Trophoblast cell (in vitro differentiated cells and primary cell): ENCODE measurements at regions not wholly inside any gene's neighbourhood (a gene's known extent, or its start where the extent isn't known, plus 50 kb on each side); places are given as distances from the start of the nearest gene placed in this dataset.

Source experiments
- DNase-seq, 2 donors: peaks; one replicate each; pipeline ENCODE4 v3.0.0-alpha.2; 2016
- H2AFZ ChIP-seq: 2 replicates; pipeline ENCODE4 v1.6.1; 2013; ENCODE audit warnings: low read length, moderate library complexity, mild to moderate bottlenecking; ENCODE audit not compliant: insufficient read depth, poor library complexity
- H2AK5ac ChIP-seq: 2 replicates; pipeline ENCODE4 v1.6.1; 2013; ENCODE audit warnings: mild to moderate bottlenecking, low read length
- H2BK120ac ChIP-seq: 2 replicates; pipeline ENCODE4 v1.6.1; 2013; ENCODE audit warnings: low read length, mild to moderate bottlenecking, moderate library complexity; ENCODE audit not compliant: insufficient read depth, poor library complexity
- H2BK12ac ChIP-seq: 2 replicates; pipeline ENCODE4 v1.6.1; 2013; ENCODE audit warnings: mild to moderate bottlenecking, low read length, moderate library complexity
- H2BK5ac ChIP-seq: 2 replicates; pipeline ENCODE4 v1.6.1; 2013; ENCODE audit warnings: low read length, low read depth, moderate library complexity, mild to moderate bottlenecking; ENCODE audit not compliant: poor library complexity
- H3K14ac ChIP-seq: 2 replicates; pipeline ENCODE4 v1.6.1; 2013; ENCODE audit warnings: mild to moderate bottlenecking, low read length
- H3K18ac ChIP-seq: 2 replicates; pipeline ENCODE4 v1.6.1; 2013; ENCODE audit warnings: mild to moderate bottlenecking, low read length
- H3K23ac ChIP-seq: 2 replicates; pipeline ENCODE4 v1.6.1; 2013; ENCODE audit warnings: low read length
- H3K27ac ChIP-seq: 2 replicates; pipeline ENCODE4 v1.5.1; 2013; ENCODE audit warnings: low read depth, mild to moderate bottlenecking, inconsistent platforms, low read length, moderate library complexity
- H3K27me3 ChIP-seq: 2 replicates; pipeline ENCODE4 v1.6.1; 2013; ENCODE audit warnings: inconsistent platforms, mild to moderate bottlenecking, low read length, moderate library complexity; ENCODE audit not compliant: insufficient read depth
- H3K36me3 ChIP-seq, 2 experiments: 1 replicate in 1 of 2; 2 replicates in 1 of 2; pipeline ENCODE4 v1.6.1; 2013; ENCODE audit warnings: low read length in 2 of 2, mild to moderate bottlenecking in 2 of 2, moderate library complexity in 1 of 2; ENCODE audit not compliant: insufficient read depth in 2 of 2, control insufficient read depth in 1 of 2
- H3K4ac ChIP-seq: 2 replicates; pipeline ENCODE4 v1.6.1; 2013; ENCODE audit warnings: low read depth, mild to moderate bottlenecking, low read length, moderate library complexity
- H3K4me1 ChIP-seq, 2 experiments: 1 replicate in 1 of 2; 2 replicates in 1 of 2; pipeline ENCODE4 v1.6.1; 2013; ENCODE audit warnings: low read length in 2 of 2, mild to moderate bottlenecking in 2 of 2, moderate library complexity in 1 of 2; ENCODE audit not compliant: insufficient read depth in 2 of 2, control insufficient read depth in 1 of 2
- H3K4me2 ChIP-seq: 2 replicates; pipeline ENCODE4 v1.6.1; 2013; ENCODE audit warnings: inconsistent platforms, mild to moderate bottlenecking, low read length, moderate library complexity
- H3K4me3 ChIP-seq: 2 replicates; pipeline ENCODE4 v1.5.1; 2013; ENCODE audit warnings: mild to moderate bottlenecking, low read depth, low read length, inconsistent platforms
- H3K79me1 ChIP-seq: one replicate; pipeline ENCODE4 v1.6.1; 2013; ENCODE audit warnings: low read length
- H3K79me2 ChIP-seq: 2 replicates; pipeline ENCODE4 v1.6.1; 2013; ENCODE audit warnings: low read length, mild to moderate bottlenecking; ENCODE audit not compliant: control insufficient read depth, insufficient read depth, poor library complexity
- H3K9ac ChIP-seq: 2 replicates; pipeline ENCODE4 v1.6.1; 2013; ENCODE audit warnings: mild to moderate bottlenecking, low read length
- H3K9me3 ChIP-seq: 2 replicates; pipeline ENCODE4 v1.6.1; 2013; ENCODE audit warnings: low read depth, mild to moderate bottlenecking, control low read depth, inconsistent platforms, low read length; ENCODE audit not compliant: insufficient read depth
- H4K12ac ChIP-seq: 2 replicates; pipeline ENCODE4 v1.6.1; 2013; ENCODE audit warnings: low read depth, mild to moderate bottlenecking, low read length, moderate library complexity
- H4K8ac ChIP-seq: 2 replicates; pipeline ENCODE4 v1.6.1; 2013; ENCODE audit warnings: low read depth, mild to moderate bottlenecking, low read length, moderate library complexity
- H4K91ac ChIP-seq: one replicate; pipeline ENCODE4 v1.6.1; 2013; ENCODE audit warnings: low read depth, mild to moderate bottlenecking, low read length, moderate library complexity
- WGBS: extraction: QIAGEN DNeasy Blood & Tissue Kit; methylation state at CpG from one replicate; pipeline ENCODE4 v1.1.7; 2013; ENCODE audit warnings: missing lambda C conversion rate; ENCODE audit not compliant: insufficient read length, insufficient coverage; ENCODE audit errors: extremely low coverage; 5-methylcytosine and 5-hydroxymethylcytosine counted together

GRCh38 chr10:36388166-36388565 is 737.2 kb upstream of the ANKRD30A start:
- H3K4me3 ChIP-seq, result no peak overlapping the region
- no peaks in the 10 kb centered on the region for H3K27me3 ChIP-seq
- no peaks in the 10 kb centered on the region for H3K79me2 ChIP-seq

GRCh38 chr10:36385693-36386092 is 739.7 kb upstream of the ANKRD30A start:
- Histone ChIP-seq H4K91ac (no peak overlapping the region), H2BK120ac (no peak overlapping the region), H2AFZ (no peak overlapping the region), H3K9ac (no peak overlapping the region), H3K79me2 (no peaks in the 10 kb centered on the region), H3K4me2 (no peak overlapping the region), H2AK5ac (no peak overlapping the region), H4K8ac (no peak overlapping the region), H3K4ac (no peak overlapping the region), H3K9me3 (peaks cover 2% of the 10 kb centered on the region), H3K4me3 (no peak overlapping the region), H4K12ac (no peak overlapping the region), H3K14ac (no peak overlapping the region), H3K27ac (no peak overlapping the region), H2BK5ac (no peak overlapping the region), H3K23ac (no peak overlapping the region), H3K27me3 (no peaks in the 10 kb centered on the region), H2BK12ac (no peak overlapping the region), H3K4me1 (no peaks in the 10 kb centered on the region), H3K36me3 (no peaks in the 10 kb centered on the region), H3K18ac (no peak overlapping the region), H3K79me1 (no peaks in the 10 kb centered on the region)
- DNase-seq, result no peak
- no CpG with 5 or more reads among the region's 9 CpGs for WGBS

More at GRCh38 chr10:36388166-36388565, 737.2 kb upstream of the ANKRD30A start:
- DNase-seq, result peak; percentile 50 to 81
- Histone ChIP-seq H2BK12ac (no peak overlapping the region), H3K4me2 (no peak overlapping the region), H3K27ac (no peak overlapping the region), H2BK120ac (no peak overlapping the region), H4K8ac (no peak overlapping the region), H3K4ac (no peak overlapping the region), H2BK5ac (no peak overlapping the region), H2AK5ac (no peak overlapping the region), H3K9ac (no peak overlapping the region), H3K14ac (no peak overlapping the region), H3K79me1 (no peaks in the 10 kb centered on the region), H3K9me3 (no peaks in the 10 kb centered on the region), H3K4me1 (no peaks in the 10 kb centered on the region), H4K91ac (no peak overlapping the region), H4K12ac (no peak overlapping the region), H3K18ac (no peak overlapping the region), H3K23ac (no peak overlapping the region), H3K36me3 (no peaks in the 10 kb centered on the region), H2AFZ (no peak overlapping the region)
- WGBS, result no CpG with 5 or more reads among the region's 3 CpGs

GRCh38 chr10:36383349-36383748 is 741.3 kb upstream of the FZD8 start:
- Histone ChIP-seq H2AFZ (no peak overlapping the region), H3K36me3 (no peaks in the 10 kb centered on the region), H2BK12ac (no peak overlapping the region), H4K12ac (no peak overlapping the region), H2BK5ac (no peak overlapping the region), H4K91ac (no peak overlapping the region), H3K27me3 (no peaks in the 10 kb centered on the region), H3K18ac (no peak overlapping the region), H3K9ac (no peak overlapping the region), H3K4me1 (no peaks in the 10 kb centered on the region), H3K27ac (no peak overlapping the region), H3K14ac (no peak overlapping the region), H3K4me3 (no peak overlapping the region), H2BK120ac (no peak overlapping the region), H2AK5ac (no peak overlapping the region), H3K4ac (no peak overlapping the region), H3K79me2 (no peaks in the 10 kb centered on the region), H4K8ac (no peak overlapping the region), H3K4me2 (no peak overlapping the region), H3K79me1 (no peaks in the 10 kb centered on the region), H3K9me3 (peaks cover 2% of the 10 kb centered on the region), H3K23ac (no peak overlapping the region)
- no CpG with 5 or more reads among the region's 3 CpGs for WGBS
- DNase-seq, result no peak

- Histone ChIP-seq H2BK120ac (no peak overlapping the region), H3K36me3 (no peaks in the 10 kb centered on the region), H3K27ac (no peak overlapping the region), H3K18ac (no peak overlapping the region), H3K79me1 (no peaks in the 10 kb centered on the region), H3K27me3 (no peaks in the 10 kb centered on the region), H3K4me2 (no peak overlapping the region), H2BK12ac (no peak overlapping the region), H3K4ac (no peak overlapping the region), H3K14ac (no peak overlapping the region), H4K91ac (no peak overlapping the region), H3K9me3 (peaks cover 2% of the 10 kb centered on the region), H3K79me2 (no peaks in the 10 kb centered on the region), H3K4me1 (no peaks in the 10 kb centered on the region), H4K12ac (no peak overlapping the region), H3K9ac (no peak overlapping the region), H3K4me3 (no peak overlapping the region), H4K8ac (no peak overlapping the region), H3K23ac (no peak overlapping the region), H2BK5ac (no peak overlapping the region), H2AK5ac (no peak overlapping the region), H2AFZ (no peak overlapping the region)
- no CpG with 5 or more reads among the region's 1 CpG for WGBS
- no peak for DNase-seq
Observed at GRCh38 chr10:36381748-36382147, 739.7 kb upstream of the FZD8 start.
